ENCODE measurements at regions not wholly inside any gene's neighbourhood (a gene's known extent, or its start where the extent isn't known, plus 50 kb on each side); places are given as distances from the start of the nearest gene placed in this dataset.

DNA sequence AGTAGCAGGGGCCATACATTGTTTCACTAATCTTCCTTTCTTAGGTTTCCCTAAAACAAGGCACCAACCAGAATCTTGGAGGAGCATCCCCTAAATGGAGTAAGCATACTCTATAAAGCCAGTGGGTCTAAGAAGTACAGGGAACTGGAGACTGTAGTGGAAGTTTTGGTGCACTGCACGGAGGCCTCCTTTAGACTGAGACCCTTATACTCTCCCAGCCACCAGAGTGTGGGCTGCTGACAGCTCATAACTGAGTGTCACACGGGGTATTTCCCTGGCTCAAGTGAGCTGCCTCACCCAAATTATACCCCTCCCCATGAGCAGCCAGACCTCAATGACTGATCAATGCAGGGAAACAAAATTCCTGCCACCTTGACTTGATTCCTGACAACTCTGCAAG is 349.5 kb downstream of the NDFIP2 start:
- DNase-seq (ENCODE audit: low read depth, low spot score) = no peak

DNA sequence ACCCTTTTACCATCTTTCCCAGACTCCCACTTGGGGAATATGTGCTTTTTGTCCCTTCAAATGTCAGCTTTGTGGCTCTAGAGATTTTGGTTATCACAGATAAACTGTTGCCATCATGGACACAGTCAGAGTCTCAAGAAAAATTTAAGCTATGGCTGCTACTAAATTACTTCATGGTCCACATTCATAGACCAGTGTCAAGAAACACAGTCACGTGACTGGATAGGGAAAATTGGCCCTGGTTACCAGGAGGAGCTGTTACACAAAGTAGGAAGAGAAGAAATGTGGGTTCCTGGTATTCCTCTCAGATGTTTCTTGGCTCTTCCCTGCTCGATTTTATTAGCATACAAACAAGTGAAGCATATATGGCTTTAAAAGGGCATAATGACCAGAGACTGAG is 348.9 kb downstream of the NDFIP2 start:
- DNase-seq (ENCODE audit: low read depth, low spot score) = no peak

DNA sequence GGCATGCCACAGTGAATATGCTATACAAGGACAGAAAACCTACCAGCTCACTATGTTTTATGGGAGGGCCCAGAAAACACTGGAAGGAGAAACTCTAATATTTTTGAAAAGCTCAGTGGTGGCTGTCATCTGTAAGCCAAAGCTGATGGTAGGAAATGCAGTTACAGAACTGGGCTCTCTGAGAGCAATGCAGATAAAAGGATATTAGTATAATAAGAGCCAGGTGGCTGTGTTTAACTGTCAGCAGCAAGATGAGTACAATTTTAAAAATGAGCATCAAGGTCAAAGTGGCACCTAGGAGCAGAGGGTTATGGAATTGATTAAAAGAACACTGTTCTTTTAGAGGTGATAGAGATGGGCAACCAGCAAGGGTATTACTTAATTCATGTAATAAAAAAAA is 345.0 kb downstream of the NDFIP2 start:
- no peak for DNase-seq (ENCODE audit: low read depth, low spot score)

DNA sequence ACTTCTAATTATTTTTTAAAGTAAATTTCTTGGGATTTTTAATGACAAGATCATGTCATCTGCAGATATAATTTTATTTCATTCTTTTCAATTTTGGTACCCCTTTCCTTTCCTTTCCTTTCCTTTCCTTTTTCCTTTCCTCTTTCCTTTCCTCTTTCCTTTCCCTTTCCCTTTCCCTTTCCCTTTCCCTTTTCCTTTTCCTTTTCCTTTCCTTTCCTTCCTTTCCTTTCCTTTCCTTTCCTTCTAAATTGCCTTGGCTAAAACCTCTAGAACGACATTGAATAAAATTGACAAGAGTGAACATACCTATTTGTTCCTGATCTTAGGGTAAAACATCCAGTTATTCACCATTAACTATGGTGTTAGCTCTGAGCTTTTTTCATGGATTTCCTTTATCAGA is 334.1 kb downstream of the NDFIP2 start:
- DNase-seq (ENCODE audit: low read depth, low spot score) = no peak

DNA sequence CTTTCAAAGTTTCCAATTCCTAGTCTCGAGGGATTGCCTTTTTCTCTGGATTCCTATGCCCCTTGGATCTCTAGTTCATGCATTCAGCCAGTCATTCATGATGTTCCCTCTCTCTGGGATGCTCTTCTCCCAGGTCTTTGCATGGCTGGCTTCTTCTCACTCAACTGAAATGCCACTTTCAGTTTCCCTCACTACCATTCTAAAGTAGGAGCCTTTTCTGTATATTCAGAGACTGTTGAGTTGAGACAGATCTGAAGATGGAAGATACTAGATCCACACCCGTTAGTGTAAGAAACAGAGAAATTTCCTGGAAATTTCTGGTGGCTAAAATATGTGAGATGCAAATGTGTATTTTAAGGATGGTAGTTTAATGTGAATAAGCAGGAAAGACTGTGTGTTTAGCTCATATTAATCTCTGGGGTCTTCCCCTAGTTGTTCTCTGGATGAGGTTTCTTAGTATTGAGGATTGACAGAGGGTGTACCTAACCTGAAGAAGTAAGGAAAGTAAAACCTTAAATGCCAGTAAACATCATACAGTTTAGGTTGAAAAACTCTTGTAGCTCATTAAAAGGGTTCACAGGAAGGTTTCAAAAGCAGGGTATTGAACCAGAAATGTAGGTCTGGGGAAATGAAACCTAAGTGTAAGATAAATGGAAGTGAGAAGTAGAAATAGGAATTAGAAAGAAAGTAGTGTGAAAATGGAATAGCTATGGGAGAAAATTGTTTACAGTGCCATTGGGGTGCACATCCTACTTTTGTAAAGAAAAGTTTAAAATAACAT is 331.3 kb downstream of the NDFIP2 start:
- no peak for DNase-seq (ENCODE audit: low read depth, low spot score)

DNA sequence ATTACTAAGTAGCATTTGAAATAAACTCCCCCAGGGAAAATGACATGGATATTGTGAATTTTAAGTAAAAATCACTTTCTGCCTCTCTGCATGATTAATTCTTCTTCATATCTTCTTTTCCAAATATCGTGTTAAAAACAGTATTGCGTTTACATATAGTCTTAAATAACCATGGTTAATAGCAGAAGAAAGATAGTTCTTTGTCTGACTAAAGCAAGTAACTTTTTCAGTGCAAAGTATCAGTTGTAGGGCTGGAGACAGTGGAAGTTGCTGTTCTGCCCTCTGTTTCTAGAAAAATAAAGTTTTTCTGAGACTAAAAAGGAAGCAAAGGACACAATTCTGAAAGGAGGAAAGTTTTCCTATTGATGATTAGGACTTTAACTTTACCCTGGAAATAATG is 330.2 kb downstream of the NDFIP2 start:
- DNase-seq (ENCODE audit: low read depth, low spot score) = no peak

DNA sequence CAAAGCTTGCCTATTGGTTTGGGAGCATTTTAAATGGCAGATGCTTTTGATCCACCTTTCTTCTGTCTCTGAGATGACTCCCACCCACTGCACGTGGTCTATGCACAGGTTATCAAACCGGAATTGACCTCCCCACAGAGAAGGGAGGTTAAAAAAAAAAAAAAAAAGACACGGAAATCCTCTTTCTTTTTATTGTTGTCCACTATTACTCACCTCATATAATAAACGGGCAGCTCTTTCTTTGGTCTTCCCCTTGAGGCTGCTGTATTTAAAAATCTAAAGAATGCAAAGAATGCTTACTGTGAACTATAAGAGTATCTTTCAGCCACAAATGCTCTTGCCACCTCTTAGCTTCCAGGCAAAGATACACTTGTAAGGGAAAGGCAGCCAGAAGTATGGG is 329.7 kb downstream of the NDFIP2 start:
- DNase-seq (ENCODE audit: low read depth, low spot score) = no peak

DNA sequence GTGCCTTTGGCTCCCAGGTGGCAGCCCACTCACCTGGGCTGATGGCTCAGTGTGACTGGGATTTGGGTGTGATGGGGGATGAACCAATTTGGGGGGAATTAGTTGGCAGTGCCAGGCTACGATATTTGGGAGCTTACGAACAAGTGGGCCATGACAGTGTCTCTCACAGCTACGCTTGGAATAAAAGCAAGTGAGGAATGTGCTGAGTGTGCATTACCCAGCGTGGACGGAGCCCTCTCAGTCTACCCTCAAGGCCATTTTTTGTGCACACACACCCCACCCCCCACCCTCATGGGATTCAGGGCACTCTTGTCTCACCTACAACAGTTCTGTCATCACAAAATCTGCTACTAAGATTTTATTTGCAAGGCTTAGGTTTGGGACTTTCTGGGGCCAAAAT is 329.1 kb downstream of the NDFIP2 start:
- DNase-seq (ENCODE audit: low read depth, low spot score) = no peak

DNA sequence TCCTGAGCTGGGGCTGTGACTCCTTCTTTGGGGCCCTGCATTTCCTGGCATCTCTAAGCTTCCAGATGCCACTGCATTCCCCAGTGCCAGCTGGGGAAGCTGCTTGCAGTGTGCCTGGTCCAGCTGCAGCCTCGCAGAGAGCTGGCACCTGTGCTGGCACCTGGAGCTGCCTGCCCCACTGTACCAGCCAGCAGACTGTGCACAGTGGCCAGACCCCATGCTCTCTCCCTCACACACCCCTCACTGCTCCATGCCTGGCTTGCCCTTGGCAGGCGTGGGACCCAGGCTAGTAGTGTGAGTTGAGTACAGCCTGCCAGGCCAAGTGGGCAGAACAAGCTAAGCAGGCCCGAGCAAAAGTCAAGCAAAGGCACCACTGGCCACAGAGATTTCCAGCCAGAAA is 327.5 kb downstream of the NDFIP2 start:
- DNase-seq (ENCODE audit: low read depth, low spot score) = no peak

DNA sequence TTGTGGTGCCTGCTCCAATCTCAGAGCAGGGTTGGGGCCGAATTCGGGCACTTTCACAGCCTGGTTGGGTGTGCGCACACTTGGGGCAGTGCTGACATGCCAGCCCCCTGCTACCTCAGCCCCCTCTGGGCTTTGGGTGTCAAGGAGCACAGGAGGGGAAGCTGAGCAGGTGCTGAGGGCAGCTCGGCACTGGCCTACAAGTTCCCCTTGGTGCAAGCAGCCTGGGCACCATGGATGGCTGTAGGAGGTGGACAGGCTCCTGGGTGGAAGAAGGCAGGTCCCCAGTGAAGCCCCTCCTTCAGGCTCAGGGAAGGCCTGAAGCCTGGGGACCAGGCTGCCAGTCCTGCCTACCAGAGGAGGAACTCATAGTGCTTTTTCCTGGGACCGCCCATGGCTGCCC is 326.6 kb downstream of the NDFIP2 start:
- no peak for DNase-seq (ENCODE audit: low read depth, low spot score)

DNA sequence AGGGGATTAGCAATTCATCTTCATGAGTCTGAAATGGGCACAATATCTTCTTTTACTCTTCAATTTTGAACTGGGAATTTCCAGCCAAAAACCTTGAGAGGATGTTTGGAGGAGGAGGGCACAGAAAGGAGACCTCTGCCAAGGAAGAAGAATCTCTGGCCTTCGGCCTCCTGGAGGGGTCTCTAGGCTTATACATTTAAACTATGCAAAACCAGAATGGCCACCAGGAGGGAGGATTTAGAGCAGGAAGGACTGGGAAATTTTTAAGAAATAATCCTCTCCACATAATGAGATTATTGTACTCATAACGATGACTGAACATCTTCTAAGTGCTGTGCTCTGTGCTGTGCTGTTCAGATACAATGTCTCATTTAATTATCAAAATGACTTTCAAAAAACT is 325.9 kb downstream of the NDFIP2 start:
- no peak for DNase-seq (ENCODE audit: low read depth, low spot score)

DNA sequence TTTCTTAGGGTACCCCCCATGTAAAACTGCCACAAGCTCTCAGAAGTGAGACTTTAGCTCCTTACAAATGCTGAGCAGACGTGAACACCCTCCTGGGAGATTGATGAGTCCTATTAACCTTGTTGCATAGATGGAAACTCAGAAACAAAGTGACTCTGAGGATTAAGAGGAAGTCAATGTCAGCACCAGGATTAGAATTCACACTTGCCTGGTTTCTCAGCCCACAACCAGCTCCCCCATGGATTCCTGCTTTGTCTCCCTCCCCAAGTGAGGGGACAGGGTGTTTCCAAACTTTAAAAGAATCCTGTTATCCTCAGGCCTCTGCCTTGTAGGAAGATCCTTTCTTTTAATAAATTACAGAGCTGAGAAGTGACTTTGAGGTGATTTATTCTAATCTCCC is 324.4 kb downstream of the NDFIP2 start:
- DNase-seq (ENCODE audit: low read depth, low spot score) = no peak

DNA sequence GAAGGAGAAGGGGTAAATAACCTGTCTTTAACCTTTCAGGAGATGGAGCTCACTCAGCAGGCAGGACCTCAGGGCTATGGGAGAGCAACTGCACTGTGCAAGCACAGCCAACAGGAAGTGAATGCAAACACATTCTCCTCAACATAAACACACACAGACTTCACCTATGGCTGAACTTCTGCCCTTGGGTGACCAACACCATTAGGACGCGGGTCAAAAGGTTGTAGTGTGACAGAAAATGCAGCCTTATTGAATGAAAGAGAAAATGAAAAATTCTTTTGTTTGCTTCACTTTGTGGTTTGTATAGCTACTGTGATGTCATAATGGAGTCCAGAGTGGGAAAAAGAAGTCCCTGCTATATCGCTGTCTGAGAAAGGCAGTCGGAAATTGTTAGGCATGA is 323.0 kb downstream of the NDFIP2 start:
- DNase-seq (ENCODE audit: low read depth, low spot score) = no peak

DNA sequence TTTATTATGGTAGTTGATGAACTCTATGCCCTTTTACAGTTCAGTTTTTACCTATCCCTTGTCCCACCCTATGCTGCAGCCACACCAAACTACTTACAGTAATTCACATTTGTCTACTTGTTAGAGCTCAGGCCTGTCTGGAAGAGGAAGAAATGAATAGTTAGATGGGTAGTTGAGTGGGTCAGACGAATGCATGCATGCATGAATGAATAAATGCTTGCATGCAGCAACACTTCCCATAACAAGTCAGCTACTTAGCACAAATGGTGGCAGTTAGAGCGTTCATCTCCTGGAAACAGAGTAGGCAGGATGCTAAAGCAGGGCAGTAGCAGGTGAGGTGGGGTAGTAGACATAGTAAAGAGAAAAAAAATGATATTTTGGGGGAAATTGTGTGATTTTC is 322.3 kb downstream of the NDFIP2 start:
- no peak for DNase-seq (ENCODE audit: low read depth, low spot score)

DNA sequence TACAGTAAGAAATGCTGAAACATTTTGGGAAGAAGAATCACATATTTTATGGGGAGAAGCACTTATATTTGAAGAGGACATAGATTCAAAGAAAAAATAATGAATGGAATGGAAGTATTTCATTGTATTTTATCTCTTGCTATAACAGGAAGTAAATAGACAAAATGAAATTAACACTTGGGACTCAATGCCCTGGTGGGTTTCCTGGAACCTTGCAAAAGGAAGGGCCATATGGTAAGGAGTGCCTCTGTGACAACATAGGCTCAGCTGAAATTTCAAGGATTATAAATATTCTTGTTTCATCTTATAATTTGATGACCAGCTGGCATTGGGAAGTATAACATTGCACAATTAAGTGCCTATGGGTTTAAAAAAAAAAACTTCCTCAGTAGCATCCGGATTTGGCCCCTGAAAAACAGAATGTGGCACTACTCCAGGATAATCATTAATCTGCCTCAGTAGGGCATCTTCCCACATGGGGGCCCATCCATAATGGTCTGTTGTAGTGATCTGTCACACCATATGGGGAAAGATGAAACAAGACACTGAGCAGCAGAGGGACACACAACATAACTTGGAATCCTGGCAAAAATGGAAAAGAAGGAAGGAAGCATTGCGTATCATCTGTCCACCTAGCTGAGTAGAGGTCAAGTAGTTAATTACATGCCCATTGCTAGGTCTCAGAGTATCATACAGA is 321.6 kb downstream of the NDFIP2 start:
- no peak for DNase-seq (ENCODE audit: low read depth, low spot score)

DNA sequence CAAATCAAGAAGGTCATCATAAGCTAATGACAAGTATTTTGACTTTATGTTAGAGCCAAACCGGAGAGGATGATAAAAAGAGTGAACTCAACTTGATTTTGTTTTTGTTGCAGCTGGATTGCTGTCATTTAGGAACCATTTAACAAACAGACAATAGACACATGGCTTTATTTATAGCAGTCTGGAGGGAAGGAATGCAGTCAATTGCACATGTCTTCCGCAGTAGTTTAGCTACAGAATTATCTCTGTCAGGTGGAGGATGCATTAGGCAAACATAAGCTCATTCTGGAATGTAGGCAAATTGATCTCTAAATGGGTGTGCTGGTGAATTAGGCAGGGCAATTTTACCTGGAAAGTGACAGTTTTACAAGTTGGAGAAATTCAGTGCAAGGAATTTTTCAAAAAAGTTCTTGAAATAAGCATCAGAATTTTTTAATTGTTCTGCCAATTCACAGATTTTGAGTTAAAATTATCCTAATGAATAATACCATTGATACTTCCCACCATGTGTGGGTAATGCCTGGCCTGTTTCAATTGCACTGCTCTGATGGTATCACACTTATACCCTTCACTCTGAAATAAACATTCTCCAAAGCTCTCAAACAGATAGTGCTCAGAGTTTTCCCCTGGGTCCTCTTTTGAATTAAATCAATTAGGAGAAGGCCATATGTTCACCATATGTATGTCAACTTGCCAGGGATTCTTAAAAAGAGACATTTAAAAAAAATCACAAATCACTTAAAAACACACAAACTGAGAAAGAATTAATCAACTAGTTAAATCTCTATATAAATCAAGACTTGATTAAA is 318.3 kb downstream of the NDFIP2 start:
- no peak for DNase-seq (ENCODE audit: low read depth, low spot score)

DNA sequence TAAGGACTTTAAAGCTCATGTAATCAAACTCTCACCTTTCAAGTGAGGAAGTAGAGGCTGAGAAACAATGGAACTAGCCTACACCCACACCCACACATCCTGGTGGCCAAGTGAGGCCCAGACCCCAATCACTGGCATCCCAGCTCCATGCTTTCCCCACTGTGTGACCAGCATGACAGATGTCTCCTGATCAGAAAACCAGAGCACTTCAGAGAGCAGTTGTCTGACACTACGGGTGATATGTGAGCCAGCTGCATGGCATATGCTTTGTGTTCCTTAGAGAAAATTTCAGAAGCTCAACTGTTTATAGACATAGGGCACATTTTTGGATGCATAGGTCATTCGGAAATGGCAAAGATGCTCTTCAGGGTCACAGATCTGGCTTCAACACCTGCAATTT is 315.2 kb downstream of the NDFIP2 start:
- no peak for DNase-seq (ENCODE audit: low read depth, low spot score)

DNA sequence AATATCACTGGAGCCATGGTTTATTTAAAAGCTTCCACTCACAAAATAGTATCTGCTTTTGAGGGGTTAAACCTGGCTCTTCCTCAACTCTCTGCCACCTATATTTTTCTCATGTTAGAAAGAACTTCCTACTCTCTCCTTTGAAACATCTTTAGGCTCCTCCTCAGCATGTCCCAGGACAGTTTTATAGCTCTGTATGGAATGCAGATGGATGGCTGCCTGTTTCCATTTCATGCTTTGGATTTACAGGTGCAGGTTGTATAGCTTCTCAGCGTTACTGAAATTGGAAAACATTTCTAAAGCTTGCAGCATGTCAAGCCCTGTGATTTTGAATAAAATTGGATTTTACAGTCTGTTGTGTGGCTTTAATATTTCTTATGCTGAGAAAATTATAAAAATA is 314.0 kb downstream of the NDFIP2 start:
- DNase-seq (ENCODE audit: low read depth, low spot score) = no peak

DNA sequence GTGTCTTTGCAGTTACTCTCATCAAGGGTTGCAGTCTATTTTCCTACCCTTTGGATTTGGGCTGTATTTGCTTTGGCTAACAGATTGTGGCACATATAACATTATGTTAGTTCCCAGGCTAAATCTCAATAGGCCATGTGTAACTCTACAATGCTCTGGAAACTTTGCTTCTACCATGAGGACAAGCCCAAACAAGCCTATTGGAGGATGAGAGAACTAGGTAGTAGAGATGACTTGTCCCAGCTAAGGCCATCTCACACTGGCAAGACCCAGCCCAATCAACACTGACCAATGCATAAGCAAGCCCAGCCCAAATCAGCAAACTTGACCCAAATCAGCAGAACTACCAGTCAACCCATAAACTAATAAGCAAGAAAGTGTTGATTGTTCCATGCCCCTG is 311.8 kb downstream of the NDFIP2 start:
- DNase-seq (ENCODE audit: low read depth, low spot score) = no peak

DNA sequence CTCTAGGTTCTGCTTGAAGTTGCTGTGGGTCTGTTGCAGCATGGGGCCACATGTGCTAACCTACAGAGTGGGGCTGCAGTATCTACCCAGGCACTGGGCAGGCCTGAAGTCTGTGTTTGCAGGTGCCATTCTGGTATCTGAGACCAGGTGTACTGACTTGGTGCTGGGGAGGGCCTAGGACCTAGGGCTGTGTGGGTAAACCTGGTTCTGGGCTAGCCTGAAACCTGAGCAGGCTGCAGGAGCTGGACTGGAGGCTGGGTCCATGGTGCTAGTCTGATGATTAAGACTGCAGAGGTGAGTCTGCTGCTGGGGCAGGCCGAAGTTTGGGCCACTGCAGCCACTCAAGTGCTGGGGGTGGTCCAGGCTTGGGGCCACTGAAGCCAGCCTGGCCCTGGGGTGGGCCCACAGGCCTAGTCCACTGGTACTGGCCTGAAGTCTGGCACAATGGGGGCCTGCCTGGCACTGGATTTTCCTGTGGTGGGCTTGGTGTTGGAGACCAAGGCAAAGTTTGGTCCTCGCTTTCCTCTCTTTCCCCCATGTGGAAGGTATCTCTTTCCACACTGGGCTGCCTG is 310.6 kb downstream of the NDFIP2 start:
- DNase-seq (ENCODE audit: low read depth, low spot score) = no peak

DNA sequence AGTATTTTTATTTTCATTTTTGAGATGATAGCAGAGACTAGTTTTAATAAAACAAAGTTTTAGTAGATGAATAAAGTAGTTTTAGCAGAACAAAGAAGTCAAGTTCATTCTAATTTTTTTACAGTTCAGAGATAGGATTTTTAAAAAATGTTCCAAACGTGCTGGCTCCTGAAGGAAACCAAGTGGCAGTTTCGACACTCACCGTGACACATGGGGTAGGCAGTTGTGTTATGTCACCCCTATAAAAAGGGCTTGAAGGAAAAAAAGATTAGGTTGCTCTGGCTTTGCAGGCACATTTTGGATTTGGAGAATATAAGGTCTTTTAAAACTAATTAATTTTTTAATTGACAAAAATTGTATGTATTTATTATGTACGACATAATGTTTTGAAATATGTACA is 305.2 kb downstream of the NDFIP2 start:
- DNase-seq (ENCODE audit: low read depth, low spot score) = no peak

DNA sequence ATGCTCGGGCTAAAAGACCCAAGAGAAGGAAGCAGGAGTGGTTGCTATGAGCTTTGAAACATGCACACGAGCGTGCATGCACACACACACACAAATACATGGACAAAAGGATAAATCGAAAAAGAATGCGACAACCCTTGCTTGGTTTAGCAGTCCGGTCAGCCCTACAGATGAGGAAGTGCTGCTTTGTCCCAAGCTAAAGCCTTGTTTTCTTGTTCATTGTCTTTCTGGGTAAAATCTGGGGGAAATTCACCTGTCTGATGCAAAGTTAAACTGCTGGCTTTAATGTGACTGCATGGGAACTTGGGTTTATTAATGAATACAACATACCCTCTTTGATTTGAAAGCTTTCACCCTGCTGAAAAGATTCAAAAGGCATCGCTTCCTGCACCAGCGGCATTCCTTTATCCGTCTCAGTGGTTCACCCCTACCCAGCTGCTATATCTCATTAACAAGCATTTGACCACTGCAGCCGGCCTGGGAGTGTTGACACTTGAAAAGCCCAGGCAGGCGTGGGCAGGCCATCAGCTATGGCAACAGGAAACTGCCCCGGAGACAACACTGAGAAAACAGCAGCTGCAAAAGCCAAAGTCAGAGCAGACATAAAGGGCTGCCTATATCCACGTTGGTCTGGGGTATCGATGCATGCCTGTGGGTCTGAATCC is 301.7 kb downstream of the NDFIP2 start:
- peak; percentile 54 for DNase-seq (ENCODE audit: low read depth, low spot score)
